ENCODE measurements at regions not wholly inside any gene's neighbourhood (a gene's known extent, or its start where the extent isn't known, plus 50 kb on each side); places are given as distances from the start of the nearest gene placed in this dataset.

DNA sequence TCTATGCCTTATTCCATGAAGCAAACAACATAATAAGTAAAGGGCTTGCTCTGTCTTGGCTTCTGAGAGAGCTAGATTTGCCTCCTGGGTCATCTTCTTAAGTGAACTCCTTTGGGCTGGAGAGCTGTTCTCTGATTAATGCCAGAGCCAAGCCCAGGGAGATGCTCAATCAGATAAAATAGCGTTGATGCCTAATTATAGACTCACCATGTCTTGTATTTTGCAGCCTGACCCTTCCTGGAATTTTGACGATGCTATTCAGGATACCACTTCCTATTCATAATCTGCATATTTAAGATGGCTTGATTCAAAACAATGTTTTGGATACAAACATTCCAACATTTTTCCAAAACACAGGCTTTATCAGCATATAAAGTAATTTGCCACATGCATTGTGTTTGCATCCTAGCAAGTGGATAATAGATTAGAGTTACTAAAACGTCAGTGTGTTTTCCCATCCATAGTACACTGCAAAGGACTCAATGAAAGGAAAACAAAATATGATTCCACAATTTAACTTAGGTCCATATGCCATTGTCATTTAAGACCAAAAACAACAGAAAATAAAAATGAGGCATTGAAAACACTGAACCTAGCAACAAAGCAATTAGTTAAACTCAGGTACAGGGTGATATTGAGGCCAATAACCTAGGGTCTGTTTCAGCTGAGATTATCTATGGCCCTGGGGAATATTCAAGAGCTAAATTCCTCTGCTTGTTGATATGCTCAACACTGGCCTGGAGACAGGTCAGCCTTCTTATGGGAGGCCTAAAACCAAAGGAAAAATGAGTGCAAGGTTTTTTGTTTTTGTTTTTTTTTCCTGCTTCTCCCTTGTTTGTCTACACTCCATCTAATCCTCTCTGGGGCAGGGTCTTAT, 184.2 kb upstream of the FOXN3 start:
- no peak overlapping the region for H3K4me2 ChIP-seq (ENCODE audit: low read length)
- H3K23ac ChIP-seq (ENCODE audit: low read length): no peak overlapping the region
- H2BK120ac ChIP-seq (ENCODE audit: low read depth, low read length): no peak overlapping the region
- H3K27ac ChIP-seq (ENCODE audit: low read depth, low read length): no peak overlapping the region
- no peak overlapping the region for H2AK5ac ChIP-seq (ENCODE audit: low read length)
- H2BK15ac ChIP-seq (replicated peaks; ENCODE audit: low read depth): no peak overlapping the region
- peaks cover 3% of the 10 kb centered on the region for H3K79me2 ChIP-seq (ENCODE audit: control insufficient read depth, insufficient read depth, low read length)
- no peak overlapping the region for H3K9ac ChIP-seq (ENCODE audit: low read length)
- no peak overlapping the region for H3K4ac ChIP-seq (ENCODE audit: low read depth, low read length)
- no peak overlapping the region for H4K8ac ChIP-seq (ENCODE audit: low read depth, low read length)
- WGBS (ENCODE audit: extremely low coverage, insufficient coverage, low lambda C conversion rate): no CpG with 5 or more reads among the region's 3 CpGs
- H3K36me3 ChIP-seq (ENCODE audit: control insufficient read depth, insufficient read depth, low read length): no peaks in the 10 kb centered on the region
- no peak overlapping the region for H4K5ac ChIP-seq (ENCODE audit: low read length)
- no peak overlapping the region for H3K56ac ChIP-seq (ENCODE audit: low read length)
- H3K4me1 ChIP-seq (ENCODE audit: control insufficient read depth, low read depth, low read length): peaks cover 5% of the 10 kb centered on the region
- H3K27me3 ChIP-seq (ENCODE audit: insufficient read depth, low read length, poor library complexity): no peaks in the 10 kb centered on the region
- H3K4me3 ChIP-seq (ENCODE audit: low read length): no peak overlapping the region
- H3K18ac ChIP-seq (ENCODE audit: low read length): no peak overlapping the region
- no peak overlapping the region for H2BK5ac ChIP-seq (ENCODE audit: low read length)
- H3K79me1 ChIP-seq (ENCODE audit: low read length): no peaks in the 10 kb centered on the region
- peak; percentile 73 for DNase-seq

DNA sequence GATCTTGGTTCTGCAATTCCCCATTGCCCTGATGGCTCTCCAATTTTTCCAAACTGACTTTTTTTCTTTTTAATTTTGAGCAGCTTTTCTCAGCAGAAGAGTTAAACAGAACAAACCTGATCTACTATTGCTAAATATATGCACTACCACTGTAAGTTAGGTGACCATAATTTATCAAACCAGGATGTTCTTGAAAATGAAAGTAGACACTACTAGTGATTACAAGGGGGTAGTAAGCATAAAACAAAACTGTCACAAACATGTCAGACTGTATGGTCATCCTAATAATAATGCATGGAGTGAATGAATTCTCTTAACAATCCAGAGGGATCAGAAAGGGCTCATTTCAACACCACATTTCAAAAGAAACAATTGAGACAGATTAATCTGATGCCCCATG, 183.0 kb upstream of the FOXN3 start:
- H2AK5ac ChIP-seq (ENCODE audit: low read length): no peak overlapping the region
- H3K18ac ChIP-seq (ENCODE audit: low read length): no peak overlapping the region
- H3K4me1 ChIP-seq (ENCODE audit: control insufficient read depth, low read depth, low read length): peaks cover 5% of the 10 kb centered on the region
- H2BK5ac ChIP-seq (ENCODE audit: low read length): no peak overlapping the region
- no peak overlapping the region for H3K56ac ChIP-seq (ENCODE audit: low read length)
- no peak overlapping the region for H2BK120ac ChIP-seq (ENCODE audit: low read depth, low read length)
- no peak overlapping the region for H3K4me2 ChIP-seq (ENCODE audit: low read length)
- DNase-seq: no peak
- no peaks in the 10 kb centered on the region for H3K27me3 ChIP-seq (ENCODE audit: insufficient read depth, low read length, poor library complexity)
- H3K79me2 ChIP-seq (ENCODE audit: control insufficient read depth, insufficient read depth, low read length): peaks cover 3% of the 10 kb centered on the region
- no peak overlapping the region for H2BK15ac ChIP-seq (replicated peaks; ENCODE audit: low read depth)
- no peak overlapping the region for H3K4ac ChIP-seq (ENCODE audit: low read depth, low read length)
- no peak overlapping the region for H3K23ac ChIP-seq (ENCODE audit: low read length)
- no peak overlapping the region for H4K8ac ChIP-seq (ENCODE audit: low read depth, low read length)
- H3K36me3 ChIP-seq (ENCODE audit: control insufficient read depth, insufficient read depth, low read length): no peaks in the 10 kb centered on the region
- H3K9ac ChIP-seq (ENCODE audit: low read length): no peak overlapping the region
- no peak overlapping the region for H3K4me3 ChIP-seq (ENCODE audit: low read length)
- no peak overlapping the region for H4K5ac ChIP-seq (ENCODE audit: low read length)
- no peak overlapping the region for H3K27ac ChIP-seq (ENCODE audit: low read depth, low read length)
- no peaks in the 10 kb centered on the region for H3K79me1 ChIP-seq (ENCODE audit: low read length)

DNA sequence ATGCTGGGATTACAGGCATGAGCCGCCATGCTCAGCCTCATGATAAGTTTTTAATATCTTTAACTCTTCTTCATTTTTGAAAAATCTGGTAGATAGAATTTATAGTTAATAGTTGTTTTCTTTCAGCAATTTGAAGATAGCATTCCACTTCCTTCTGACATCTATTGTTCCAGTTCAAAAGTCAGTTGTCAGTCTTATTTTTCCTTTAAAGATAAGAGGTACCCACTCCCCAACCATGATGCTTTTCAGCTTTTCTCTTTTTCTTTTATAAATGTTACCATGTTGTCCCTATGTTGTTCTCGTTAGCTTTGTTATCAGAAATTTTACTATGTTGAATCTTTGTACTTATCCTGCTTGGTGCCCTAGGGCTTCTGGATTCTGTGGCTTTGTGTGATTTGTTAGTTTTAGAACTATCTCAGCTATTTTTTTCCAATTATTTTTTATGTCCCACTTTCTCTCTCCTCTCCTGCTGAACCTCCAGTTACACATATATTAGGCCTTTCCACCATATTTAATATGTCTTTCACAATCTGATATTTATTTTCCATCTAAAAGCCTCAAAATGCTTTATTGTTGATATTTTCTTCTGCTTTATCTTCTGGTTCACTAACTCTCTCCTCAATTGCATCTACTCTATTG, 181.6 kb upstream of the FOXN3 start:
- Histone ChIP-seq H2BK120ac (ENCODE audit: low read depth, low read length) (no peak overlapping the region), H3K56ac (ENCODE audit: low read length) (no peak overlapping the region), H2BK5ac (ENCODE audit: low read length) (no peak overlapping the region), H2BK15ac (replicated peaks; ENCODE audit: low read depth) (no peak overlapping the region), H3K9ac (ENCODE audit: low read length) (no peak overlapping the region), H3K4me2 (ENCODE audit: low read length) (no peak overlapping the region), H3K79me1 (ENCODE audit: low read length) (no peaks in the 10 kb centered on the region), H3K4ac (ENCODE audit: low read depth, low read length) (no peak overlapping the region), H3K4me1 (ENCODE audit: control insufficient read depth, low read depth, low read length) (peaks cover 3% of the 10 kb centered on the region), H2AK5ac (ENCODE audit: low read length) (no peak overlapping the region), H3K79me2 (ENCODE audit: control insufficient read depth, insufficient read depth, low read length) (peaks cover 3% of the 10 kb centered on the region), H3K36me3 (ENCODE audit: control insufficient read depth, insufficient read depth, low read length) (no peaks in the 10 kb centered on the region), H3K18ac (ENCODE audit: low read length) (no peak overlapping the region), H3K27ac (ENCODE audit: low read depth, low read length) (no peak overlapping the region), H3K27me3 (ENCODE audit: insufficient read depth, low read length, poor library complexity) (no peaks in the 10 kb centered on the region), H4K8ac (ENCODE audit: low read depth, low read length) (no peak overlapping the region), H4K5ac (ENCODE audit: low read length) (no peak overlapping the region), H3K23ac (ENCODE audit: low read length) (no peak overlapping the region), H3K4me3 (ENCODE audit: low read length) (no peak overlapping the region)
- WGBS (ENCODE audit: extremely low coverage, insufficient coverage, low lambda C conversion rate): no CpG with 5 or more reads among the region's 2 CpGs
- peak; percentile 71 for DNase-seq

DNA sequence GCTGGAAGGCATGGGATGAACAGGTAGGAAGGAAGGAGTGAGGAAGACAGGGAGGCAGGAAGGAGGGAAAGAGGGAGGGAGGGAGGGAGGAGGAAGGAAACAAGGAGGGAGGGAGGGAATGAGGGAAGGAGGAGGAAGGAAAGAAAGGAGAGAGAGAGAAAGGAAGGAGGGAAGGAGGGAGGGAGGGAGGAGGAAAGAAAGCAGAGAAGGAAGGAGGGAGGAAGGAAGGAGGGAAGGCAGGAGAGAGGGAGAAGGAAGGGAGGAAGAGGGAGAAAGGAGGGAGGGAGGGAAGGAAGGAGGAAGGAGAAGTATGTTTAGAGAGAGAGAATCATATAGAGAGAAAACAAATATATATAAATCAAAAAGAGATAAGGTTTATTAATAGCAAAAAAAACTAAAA, 175.9 kb upstream of the FOXN3 start:
- DNase-seq: no peak
- Histone ChIP-seq H3K18ac (ENCODE audit: low read length) (no peak overlapping the region), H3K4ac (ENCODE audit: low read depth, low read length) (no peak overlapping the region), H3K56ac (ENCODE audit: low read length) (no peak overlapping the region), H3K23ac (ENCODE audit: low read length) (no peak overlapping the region), H2BK120ac (ENCODE audit: low read depth, low read length) (no peak overlapping the region), H3K27me3 (ENCODE audit: insufficient read depth, low read length, poor library complexity) (no peaks in the 10 kb centered on the region), H4K5ac (ENCODE audit: low read length) (no peak overlapping the region), H2AK5ac (ENCODE audit: low read length) (no peak overlapping the region), H3K79me2 (ENCODE audit: control insufficient read depth, insufficient read depth, low read length) (peaks cover 4% of the 10 kb centered on the region), H3K79me1 (ENCODE audit: low read length) (peaks cover 4% of the 10 kb centered on the region), H3K4me1 (ENCODE audit: control insufficient read depth, low read depth, low read length) (no peaks in the 10 kb centered on the region), H3K36me3 (ENCODE audit: control insufficient read depth, insufficient read depth, low read length) (no peaks in the 10 kb centered on the region), H3K9ac (ENCODE audit: low read length) (no peak overlapping the region), H3K4me3 (ENCODE audit: low read length) (no peak overlapping the region), H2BK5ac (ENCODE audit: low read length) (no peak overlapping the region), H4K8ac (ENCODE audit: low read depth, low read length) (no peak overlapping the region), H2BK15ac (replicated peaks; ENCODE audit: low read depth) (no peak overlapping the region), H3K4me2 (ENCODE audit: low read length) (no peak overlapping the region), H3K27ac (ENCODE audit: low read depth, low read length) (no peak overlapping the region)

DNA sequence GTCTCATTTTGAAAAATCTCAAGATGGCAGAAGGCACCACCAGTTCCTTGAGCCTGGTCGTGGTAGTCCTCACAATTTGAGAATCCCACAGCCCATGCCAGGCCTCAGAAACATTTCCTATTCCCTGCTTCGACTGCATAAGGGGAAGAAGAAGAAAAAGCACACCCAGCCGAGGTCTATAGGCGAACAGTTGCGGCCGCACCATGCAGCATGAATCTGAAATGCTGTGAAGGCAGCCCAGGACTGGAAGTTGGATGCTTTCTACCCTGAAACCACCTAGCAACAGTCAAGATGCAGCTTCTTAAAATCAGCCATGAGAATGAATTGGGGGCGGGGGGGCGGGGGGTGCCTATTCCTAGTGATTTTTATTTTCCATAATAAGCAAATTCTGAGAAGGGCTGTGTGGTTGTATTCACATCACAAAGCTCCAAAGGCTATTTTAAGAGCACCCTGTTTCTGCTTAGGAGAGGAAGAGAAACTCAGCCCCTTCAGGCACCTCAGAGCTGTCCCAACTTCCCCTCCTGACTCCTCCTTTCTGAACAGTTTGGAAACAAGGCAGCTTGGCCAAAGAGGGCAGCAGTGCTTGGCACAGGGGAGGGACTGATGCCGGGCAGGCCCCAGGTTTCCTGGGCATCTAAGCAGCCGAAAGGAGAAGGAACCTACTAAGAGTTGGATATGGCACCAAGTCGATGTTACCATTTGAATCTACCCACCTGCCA, 172.5 kb upstream of the FOXN3 start:
- no peak for DNase-seq
- Histone ChIP-seq H2AK5ac (ENCODE audit: low read length) (no peak overlapping the region), H2BK5ac (ENCODE audit: low read length) (no peak overlapping the region), H3K18ac (ENCODE audit: low read length) (no peak overlapping the region), H3K4ac (ENCODE audit: low read depth, low read length) (no peak overlapping the region), H3K56ac (ENCODE audit: low read length) (no peak overlapping the region), H3K4me3 (ENCODE audit: low read length) (no peak overlapping the region), H3K36me3 (ENCODE audit: control insufficient read depth, insufficient read depth, low read length) (no peaks in the 10 kb centered on the region), H4K5ac (ENCODE audit: low read length) (no peak overlapping the region), H3K27ac (ENCODE audit: low read depth, low read length) (no peak overlapping the region), H3K27me3 (ENCODE audit: insufficient read depth, low read length, poor library complexity) (no peaks in the 10 kb centered on the region), H4K8ac (ENCODE audit: low read depth, low read length) (no peak overlapping the region), H3K79me1 (ENCODE audit: low read length) (peaks cover 5% of the 10 kb centered on the region), H3K4me1 (ENCODE audit: control insufficient read depth, low read depth, low read length) (no peaks in the 10 kb centered on the region), H3K79me2 (ENCODE audit: control insufficient read depth, insufficient read depth, low read length) (peaks cover 4% of the 10 kb centered on the region), H2BK120ac (ENCODE audit: low read depth, low read length) (no peak overlapping the region), H2BK15ac (replicated peaks; ENCODE audit: low read depth) (no peak overlapping the region), H3K9ac (ENCODE audit: low read length) (no peak overlapping the region), H3K23ac (ENCODE audit: low read length) (no peak overlapping the region), H3K4me2 (ENCODE audit: low read length) (no peak overlapping the region)
- WGBS (ENCODE audit: extremely low coverage, insufficient coverage, low lambda C conversion rate): no CpG with 5 or more reads among the region's 11 CpGs

All from mesendoderm (in vitro differentiated cells).